ENCODE measurements at regions not wholly inside any gene's neighbourhood (a gene's known extent, or its start where the extent isn't known, plus 50 kb on each side); places are given as distances from the start of the nearest gene placed in this dataset.

DNA sequence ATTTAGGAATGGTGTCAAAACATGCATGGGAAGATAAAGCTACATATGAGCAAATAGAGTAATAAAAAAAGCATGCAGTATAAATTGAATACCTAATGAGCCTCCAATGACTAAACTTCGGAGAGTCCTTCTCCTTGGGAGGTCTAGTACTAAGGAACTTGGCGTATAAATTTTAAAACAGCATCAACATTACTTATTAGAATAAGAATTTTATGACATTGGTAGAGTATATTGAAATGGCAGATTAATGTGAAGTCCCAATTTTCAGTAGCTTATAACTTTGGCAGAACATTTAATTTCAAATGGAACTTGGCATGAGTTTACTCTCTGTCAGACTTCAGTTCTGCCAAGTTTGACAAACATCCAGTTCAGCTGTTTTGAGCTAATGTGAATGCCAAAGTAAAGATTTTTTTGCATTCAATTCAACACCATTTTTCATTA lies 104.7 kb upstream of the RGS18 start:
- H3K4me3 ChIP-seq (ENCODE audit: low read depth, low read length): no peak overlapping the region
- TF ChIP-seq, protein P1, sequence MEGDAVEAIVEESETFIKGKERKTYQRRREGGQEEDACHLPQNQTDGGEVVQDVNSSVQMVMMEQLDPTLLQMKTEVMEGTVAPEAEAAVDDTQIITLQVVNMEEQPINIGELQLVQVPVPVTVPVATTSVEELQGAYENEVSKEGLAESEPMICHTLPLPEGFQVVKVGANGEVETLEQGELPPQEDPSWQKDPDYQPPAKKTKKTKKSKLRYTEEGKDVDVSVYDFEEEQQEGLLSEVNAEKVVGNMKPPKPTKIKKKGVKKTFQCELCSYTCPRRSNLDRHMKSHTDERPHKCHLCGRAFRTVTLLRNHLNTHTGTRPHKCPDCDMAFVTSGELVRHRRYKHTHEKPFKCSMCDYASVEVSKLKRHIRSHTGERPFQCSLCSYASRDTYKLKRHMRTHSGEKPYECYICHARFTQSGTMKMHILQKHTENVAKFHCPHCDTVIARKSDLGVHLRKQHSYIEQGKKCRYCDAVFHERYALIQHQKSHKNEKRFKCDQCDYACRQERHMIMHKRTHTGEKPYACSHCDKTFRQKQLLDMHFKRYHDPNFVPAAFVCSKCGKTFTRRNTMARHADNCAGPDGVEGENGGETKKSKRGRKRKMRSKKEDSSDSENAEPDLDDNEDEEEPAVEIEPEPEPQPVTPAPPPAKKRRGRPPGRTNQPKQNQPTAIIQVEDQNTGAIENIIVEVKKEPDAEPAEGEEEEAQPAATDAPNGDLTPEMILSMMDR (IDR thresholded peaks at IDR 0.05; ENCODE audit: insufficient read depth, low read length): no peak
- DNase-seq (ENCODE audit: low read depth): peak; percentile 2

DNA sequence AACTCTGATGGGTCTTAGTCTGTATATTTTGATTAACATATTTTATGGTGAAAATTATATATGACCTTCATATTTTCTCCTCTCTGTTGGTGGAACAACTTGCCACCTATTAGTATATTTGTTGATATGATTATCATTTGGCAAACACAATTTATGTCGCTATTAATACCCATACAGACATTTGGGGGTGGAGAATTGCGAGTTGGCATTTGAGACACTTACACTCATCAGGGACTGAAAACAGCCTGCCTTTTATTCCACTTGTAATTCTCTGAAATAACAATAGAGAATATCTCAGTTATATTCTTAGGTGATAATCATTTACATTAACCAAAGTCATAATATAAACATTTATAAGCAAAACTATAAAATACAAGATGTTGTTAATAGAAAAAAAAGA lies 100.5 kb upstream of the RGS18 start:
- no peak overlapping the region for H3K4me3 ChIP-seq (ENCODE audit: low read depth, low read length)
- no peak for DNase-seq (ENCODE audit: low read depth)
- TF ChIP-seq, protein P1 (IDR thresholded peaks at IDR 0.05; ENCODE audit: insufficient read depth, low read length): no peak

DNA sequence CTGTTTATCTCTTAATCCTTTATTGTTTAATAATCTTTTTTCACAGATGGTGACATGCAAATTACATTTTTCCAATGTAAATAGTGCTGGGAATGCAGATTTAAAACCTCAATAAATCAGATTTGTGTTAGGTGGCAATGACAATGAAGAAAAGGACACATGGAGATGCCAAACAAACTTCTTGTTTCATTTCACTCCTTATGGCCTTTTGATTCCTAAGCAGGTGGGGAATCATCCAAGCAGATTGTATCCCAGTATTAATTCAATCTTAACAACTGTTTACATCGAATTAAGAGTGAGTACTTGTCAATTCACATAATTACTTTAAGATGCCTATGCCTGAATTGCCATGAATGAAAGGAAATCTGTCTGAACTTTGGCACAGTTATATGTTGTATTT lies 98.9 kb upstream of the RGS18 start:
- no peak for DNase-seq (ENCODE audit: low read depth)
- TF ChIP-seq, protein P1 (IDR thresholded peaks at IDR 0.05; ENCODE audit: insufficient read depth, low read length): no peak
- no peak overlapping the region for H3K4me3 ChIP-seq (ENCODE audit: low read depth, low read length)

DNA sequence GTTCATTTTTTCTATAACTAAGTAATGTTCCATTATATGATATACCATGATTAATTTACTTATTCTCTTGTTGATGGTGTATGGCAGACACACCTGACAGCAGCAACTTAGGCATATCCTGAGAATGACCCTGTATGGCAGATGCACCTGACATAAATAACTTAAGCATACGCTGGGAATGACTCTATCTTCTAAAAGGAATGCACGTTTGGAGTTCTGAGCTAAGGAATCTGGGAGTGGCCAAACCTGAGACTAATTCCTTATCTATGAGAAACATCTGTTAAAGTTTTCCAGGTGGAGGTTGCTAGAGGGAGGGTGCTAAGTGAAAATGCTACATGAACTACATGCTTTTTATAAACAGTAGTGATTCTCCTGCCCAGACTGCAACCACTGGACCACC lies 96.7 kb upstream of the RGS18 start:
- H3K4me3 ChIP-seq (ENCODE audit: low read depth, low read length): no peak overlapping the region
- TF ChIP-seq, protein P1 (IDR thresholded peaks at IDR 0.05; ENCODE audit: insufficient read depth, low read length): no peak
- DNase-seq (ENCODE audit: low read depth): no peak

DNA sequence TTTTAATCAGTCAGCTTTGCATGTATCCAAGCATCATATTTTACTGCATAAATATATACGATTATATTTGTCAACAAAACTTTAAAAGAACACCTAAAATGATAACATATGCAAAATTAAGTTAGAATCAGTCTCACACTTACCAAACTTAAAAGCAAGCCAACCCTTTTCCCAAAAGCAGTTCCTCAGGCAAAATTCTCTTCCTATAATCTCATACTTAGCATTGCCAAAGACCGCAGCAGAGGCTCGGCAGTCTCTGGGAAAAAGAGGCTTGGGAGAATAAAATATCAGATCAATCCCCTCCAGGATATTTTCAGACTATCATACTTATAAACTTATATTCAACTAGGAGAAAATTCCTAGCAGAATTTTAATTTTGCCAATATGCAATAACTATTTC lies 93.2 kb upstream of the RGS18 start:
- no peak for DNase-seq (ENCODE audit: low read depth)
- H3K4me3 ChIP-seq (ENCODE audit: low read depth, low read length): no peak overlapping the region
- TF ChIP-seq, protein P1 (IDR thresholded peaks at IDR 0.05; ENCODE audit: insufficient read depth, low read length): no peak

DNA sequence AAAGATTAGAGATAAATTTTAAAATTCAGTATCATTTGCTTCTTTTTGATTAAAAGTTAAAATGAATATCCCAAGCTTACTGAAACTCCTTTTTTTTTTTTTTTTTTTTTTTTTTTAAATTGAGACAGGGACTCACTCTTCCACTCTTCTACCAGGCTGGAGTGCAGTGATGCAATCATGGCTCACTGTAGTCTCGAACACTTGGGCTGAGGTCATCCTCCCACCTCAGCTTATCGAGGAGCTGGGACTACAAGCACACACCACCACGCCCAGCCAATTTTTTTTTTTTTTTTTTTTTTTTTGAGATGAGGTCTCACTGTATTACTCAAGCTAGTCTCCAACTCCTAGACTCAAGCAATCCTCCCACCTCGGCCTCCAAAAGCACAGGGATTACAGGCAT lies 92.1 kb upstream of the RGS18 start:
- H3K4me3 ChIP-seq (ENCODE audit: low read depth, low read length): no peak overlapping the region
- TF ChIP-seq, protein P1 (IDR thresholded peaks at IDR 0.05; ENCODE audit: insufficient read depth, low read length): no peak
- no peak for DNase-seq (ENCODE audit: low read depth)

DNA sequence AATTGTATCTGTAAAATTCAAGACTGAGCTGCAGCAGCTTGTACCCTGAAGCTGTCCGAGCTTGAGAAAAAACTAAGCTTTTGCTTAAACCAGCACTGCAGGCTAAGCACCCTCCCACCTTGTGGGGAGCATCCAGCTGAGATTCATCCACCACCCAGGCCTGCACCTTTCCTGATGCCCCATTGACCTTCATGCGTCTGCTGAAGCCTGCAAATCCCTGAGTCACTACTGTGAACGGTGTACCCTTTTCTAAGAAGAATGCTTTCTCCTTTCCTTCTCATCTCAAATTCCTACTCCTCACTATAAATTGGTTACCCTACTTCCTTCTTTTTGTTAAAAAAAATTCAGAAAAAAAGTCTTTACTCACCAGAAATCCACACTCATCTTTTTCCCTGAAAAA lies 90.9 kb upstream of the RGS18 start:
- TF ChIP-seq, protein P1 (IDR thresholded peaks at IDR 0.05; ENCODE audit: insufficient read depth, low read length): no peak

More for the DNA sequence above, 90.9 kb upstream of the RGS18 start:
- no peak for DNase-seq (ENCODE audit: low read depth)
- H3K4me3 ChIP-seq (ENCODE audit: low read depth, low read length): no peak overlapping the region

All from fibroblast of the aortic adventitia (primary cell).